Stomach (tissue), 8 donors: ENCODE measurements at regions not wholly inside any gene's neighbourhood (a gene's known extent, or its start where the extent isn't known, plus 50 kb on each side); places are given as distances from the start of the nearest gene placed in this dataset.

Experiments used
- DNase-seq, 2 donors: peaks; one replicate each; pipeline versions ENCODE4 v3.0.0 to v3.0.0-alpha.2; 2013 to 2019
- H3K27ac ChIP-seq, 5 donors: fragments of 200-600 bp in 4 of 5; sonication (generic) in 4 of 5; one replicate each; pipeline ENCODE4 v1.5.1; 2013 to 2019; ENCODE audit warnings: mild to moderate bottlenecking in 1 of 5, moderate library complexity in 1 of 5
- H3K27me3 ChIP-seq, 3 donors: fragments of 200-600 bp; sonication (generic); one replicate each; pipeline ENCODE4 v1.5.1; 2017 to 2019; ENCODE audit warnings: mixed run types in 1 of 3
- H3K36me3 ChIP-seq, 4 donors: fragments of 200-600 bp; sonication (generic); 1 replicate in 3 of 4; 2 replicates in 1 of 4; pipeline ENCODE4 v1.5.1; 2016 to 2019
- H3K4me1 ChIP-seq, 4 donors: fragments of 200-600 bp; sonication (generic); one replicate each; pipeline ENCODE4 v1.5.1; 2016 to 2019
- H3K4me3 ChIP-seq, 4 donors: fragments of 200-600 bp; sonication (generic) in 3 of 4; one replicate each; pipeline ENCODE4 v1.5.1; 2016 to 2019; ENCODE audit warnings: mild to moderate bottlenecking in 1 of 4
- H3K9me3 ChIP-seq, 4 donors: fragments of 200-600 bp; sonication (generic); one replicate each; pipeline ENCODE4 v1.5.1; 2016 to 2019
- CTCF ChIP-seq, 7 experiments: fragments of 450-650 bp in 4 of 7; fragments of 200-600 bp in 3 of 7; sonication (generic) in 3 of 7; IDR thresholded peaks; one replicate each; pipeline ENCODE4 v1.5.1; 2016 to 2019; ENCODE audit warnings: antibody characterized with exemption in 7 of 7, control low read depth in 2 of 7, mild to moderate bottlenecking in 1 of 7
- EP300 ChIP-seq: sonication (generic); formaldehyde crosslinking; IDR thresholded peaks from one replicate; pipeline ENCODE4 v1.6.1; 2017; ENCODE audit warnings: antibody characterized with exemption
- POLR2A ChIP-seq, 4 donors: fragments of 450-650 bp; IDR thresholded peaks; one replicate each; pipeline ENCODE4 v1.6.1; 2016; ENCODE audit warnings: antibody characterized with exemption in 4 of 4, control low read depth in 2 of 4, mild to moderate bottlenecking in 1 of 4, moderate library complexity in 1 of 4
- POLR2AphosphoS5 ChIP-seq, 3 donors: sonication (generic); formaldehyde crosslinking; IDR thresholded peaks; one replicate each; pipeline ENCODE4 v1.6.1; 2016; ENCODE audit warnings: antibody characterized with exemption in 3 of 3
- WGBS, 5 donors: extraction: QIAGEN DNeasy Blood & Tissue Kit in 3 of 5; methylation state at CpG; one replicate each; pipeline versions ENCODE4 v1.1.5 to v1.1.7; 2013 to 2018; 5-methylcytosine and 5-hydroxymethylcytosine counted together
- intact Hi-C: fragments of 100-400 bp; cut with DNase I; formaldehyde crosslinking; loops from one replicate; pipeline ENCODE4 v1.15.1; 2023; ENCODE audit warnings: low total_unique reads
- donor health status: healthy with polysubstance abuse.
- donor health status: Bipolar disorder and iron deficiency.
- donor health status: healthy.

GRCh38 chr6:133688705-133689492 lies 200.0 kb upstream of the TCF21 start:
- no peak overlapping the region for H3K4me3 ChIP-seq
- H3K36me3 ChIP-seq: no peaks in the 10 kb centered on the region
- no peaks in the 10 kb centered on the region for H3K27me3 ChIP-seq
- TF ChIP-seq POLR2A (IDR thresholded peaks at IDR 0.05) (no peak), POLR2AphosphoS5 (IDR thresholded peaks at IDR 0.05) (no peak), CTCF (IDR thresholded peaks at IDR 0.05) (no peak), EP300 (no peak)
- 69 to 77% (median 72%) methylated on average over 5 of the region's 5 CpGs for WGBS, 5 donors
- no peak for DNase-seq
- H3K4me1 ChIP-seq: no peaks in the 10 kb centered on the region
- H3K9me3 ChIP-seq: no peaks in the 10 kb centered on the region
- H3K27ac ChIP-seq: no peak overlapping the region
- intact Hi-C loops: no loop called here

DNA sequence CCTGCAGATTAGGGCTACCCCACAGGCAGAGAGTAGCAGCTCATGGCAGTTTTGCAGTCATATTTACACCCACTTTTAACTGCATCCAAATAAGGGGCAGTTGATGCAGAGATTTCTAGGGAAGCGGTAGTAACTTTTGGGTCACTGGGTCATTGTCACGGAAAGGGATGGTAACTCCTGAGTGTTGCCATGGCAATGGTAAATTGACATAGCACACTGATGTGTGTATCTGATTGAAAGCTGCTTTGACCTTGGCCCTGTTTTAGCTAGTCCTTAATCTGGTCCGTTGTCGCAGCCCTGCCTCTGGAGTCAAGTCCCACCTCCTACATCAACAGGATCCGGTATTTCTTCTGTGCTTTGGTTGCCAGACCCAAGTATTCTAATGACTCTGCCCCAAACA lies 199.1 kb upstream of the TCF21 start:
- no peak overlapping the region for H3K27ac ChIP-seq
- intact Hi-C loops: no loop called here
- H3K9me3 ChIP-seq: no peaks in the 10 kb centered on the region
- no peaks in the 10 kb centered on the region for H3K4me1 ChIP-seq
- WGBS, 5 donors: 48 to 75% (median 61%) methylated on average over 5 of the region's 5 CpGs
- no peak for DNase-seq
- no peaks in the 10 kb centered on the region for H3K27me3 ChIP-seq
- H3K36me3 ChIP-seq: no peaks in the 10 kb centered on the region
- H3K4me3 ChIP-seq: no peak overlapping the region
- TF ChIP-seq POLR2A (IDR thresholded peaks at IDR 0.05) (no peak), POLR2AphosphoS5 (IDR thresholded peaks at IDR 0.05) (no peak), EP300 (no peak), CTCF (IDR thresholded peaks at IDR 0.05) (no peak)

GRCh38 chr6:133693565-133693964 lies 195.3 kb upstream of the TCF21 start:
- Histone ChIP-seq H3K27ac (no peak overlapping the region), H3K4me3 (no peak overlapping the region), H3K9me3 (no peaks in the 10 kb centered on the region), H3K4me1 (no peaks in the 10 kb centered on the region), H3K27me3 (no peaks in the 10 kb centered on the region), H3K36me3 (no peaks in the 10 kb centered on the region)
- 93 to 98% (median 97%) methylated on average over 1 of the region's 1 CpG for WGBS, 5 donors
- no peak for DNase-seq
- intact Hi-C loops: no loop called here
- no peak for TF ChIP-seq POLR2A (IDR thresholded peaks at IDR 0.05)
- no peak for TF ChIP-seq CTCF (IDR thresholded peaks at IDR 0.05)
- no peak for TF ChIP-seq EP300

- TF ChIP-seq POLR2A (IDR thresholded peaks at IDR 0.05) (no peak), CTCF (IDR thresholded peaks at IDR 0.05) (no peak), EP300 (no peak), POLR2AphosphoS5 (IDR thresholded peaks at IDR 0.05) (no peak)
- H3K4me1 ChIP-seq: no peaks in the 10 kb centered on the region
- no peaks in the 10 kb centered on the region for H3K9me3 ChIP-seq
- H3K36me3 ChIP-seq: no peaks in the 10 kb centered on the region
- H3K4me3 ChIP-seq: no peak overlapping the region
- no peak for DNase-seq
- no peaks in the 10 kb centered on the region for H3K27me3 ChIP-seq
- H3K27ac ChIP-seq: no peak overlapping the region
- intact Hi-C loops: no loop called here
These were observed 191.7 kb upstream of the TCF21 start for GRCh38 chr6:133697185-133697584.
